PFSK-1 (cell line): ENCODE measurements at regions not wholly inside any gene's neighbourhood (a gene's known extent, or its start where the extent isn't known, plus 50 kb on each side); places are given as distances from the start of the nearest gene placed in this dataset.

Experiments used
- FOXP2 ChIP-seq: optimal IDR thresholded peaks from 2 replicates; pipeline ENCODE3; 2011; ENCODE audit warnings: borderline replicate concordance, control low read depth, inconsistent platforms; ENCODE audit not compliant: insufficient read depth; ENCODE audit errors: extremely low read length, extremely low read depth
- POLR2AphosphoS5 ChIP-seq: IDR thresholded peaks from 2 replicates; pipeline ENCODE4 v1.6.1; 2012; ENCODE audit warnings: low read depth, mild to moderate bottlenecking, control low read depth, low read length, moderate library complexity
- REST ChIP-seq, 2 experiments: IDR thresholded peaks; 2 replicates each; pipeline versions ENCODE4 v1.6.1 to v1.8.0; 2011 to 2012; ENCODE audit warnings: low read depth in 2 of 2, low read length in 2 of 2, control low read depth in 1 of 2, inconsistent platforms in 1 of 2, mild to moderate bottlenecking in 1 of 2, moderate library complexity in 1 of 2; ENCODE audit not compliant: insufficient read depth in 1 of 2
- SIN3A ChIP-seq: IDR thresholded peaks from 2 replicates; pipeline ENCODE4 v1.6.1; 2012; ENCODE audit warnings: mild to moderate bottlenecking, low read length, moderate library complexity, borderline replicate concordance; ENCODE audit not compliant: insufficient read depth
- TAF1 ChIP-seq: IDR thresholded peaks from 2 replicates; pipeline ENCODE4 v1.6.1; 2012; ENCODE audit warnings: low read length, control low read depth, borderline replicate concordance; ENCODE audit not compliant: insufficient read depth

GRCh38 chr7:114229246-114229645 is 185.4 kb upstream of the FOXP2 start:
- TF ChIP-seq POLR2AphosphoS5 (no peak), REST (IDR thresholded peaks at IDR 0.05; ENCODE audit: insufficient read depth in 1 of 2, low read depth in 2 of 2, low read length in 2 of 2) (no peak), SIN3A (no peak), TAF1 (no peak), FOXP2 (no peak)
